GM10248 (cell line): ENCODE measurements at regions not wholly inside any gene's neighbourhood (a gene's known extent, or its start where the extent isn't known, plus 50 kb on each side); places are given as distances from the start of the nearest gene placed in this dataset.
"Not testable (repeated sequence)": the region's sequence is repeated elsewhere in the genome, so short reads cannot be mapped to it uniquely, and the experiment has no call there.

ENCODE experiments used
- CTCF ChIA-PET: fragments of 300-600 bp; sonication (Branson Sonifier 250); formaldehyde crosslinking; extraction: SDS; loops from one replicate; lab custom pipeline; 2021; ENCODE audit warnings: antibody characterized with exemption; lab: Yijun Ruan, JAX
- POLR2A ChIA-PET: fragments of 350-650 bp; sonication (Branson Sonifier 250); formaldehyde crosslinking; extraction: SDS; loops from one replicate; lab custom pipeline; 2020; ENCODE audit warnings: antibody characterized with exemption; lab: Yijun Ruan, JAX
- DNase-seq: peaks from one replicate; pipeline ENCODE4 v3.0.0; 2012; ENCODE audit errors: extremely low spot score
- TF ChIP-seq, protein P1 (sequence below): IDR thresholded peaks from 2 replicates; pipeline ENCODE4 v1.5.1; 2012; ENCODE audit warnings: mild to moderate bottlenecking, low read depth; ENCODE audit errors: extremely low read depth, missing control alignments, control extremely low read depth

GRCh38 chr6:49327005-49327404 lies 136.0 kb downstream of the MMUT start:
- no peak for DNase-seq
- ChIA-PET POLR2A (no interaction called here), CTCF (no interaction called here)
- TF ChIP-seq, protein P1, sequence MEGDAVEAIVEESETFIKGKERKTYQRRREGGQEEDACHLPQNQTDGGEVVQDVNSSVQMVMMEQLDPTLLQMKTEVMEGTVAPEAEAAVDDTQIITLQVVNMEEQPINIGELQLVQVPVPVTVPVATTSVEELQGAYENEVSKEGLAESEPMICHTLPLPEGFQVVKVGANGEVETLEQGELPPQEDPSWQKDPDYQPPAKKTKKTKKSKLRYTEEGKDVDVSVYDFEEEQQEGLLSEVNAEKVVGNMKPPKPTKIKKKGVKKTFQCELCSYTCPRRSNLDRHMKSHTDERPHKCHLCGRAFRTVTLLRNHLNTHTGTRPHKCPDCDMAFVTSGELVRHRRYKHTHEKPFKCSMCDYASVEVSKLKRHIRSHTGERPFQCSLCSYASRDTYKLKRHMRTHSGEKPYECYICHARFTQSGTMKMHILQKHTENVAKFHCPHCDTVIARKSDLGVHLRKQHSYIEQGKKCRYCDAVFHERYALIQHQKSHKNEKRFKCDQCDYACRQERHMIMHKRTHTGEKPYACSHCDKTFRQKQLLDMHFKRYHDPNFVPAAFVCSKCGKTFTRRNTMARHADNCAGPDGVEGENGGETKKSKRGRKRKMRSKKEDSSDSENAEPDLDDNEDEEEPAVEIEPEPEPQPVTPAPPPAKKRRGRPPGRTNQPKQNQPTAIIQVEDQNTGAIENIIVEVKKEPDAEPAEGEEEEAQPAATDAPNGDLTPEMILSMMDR = no peak

- TF ChIP-seq, protein P1 = no peak
- no peak for DNase-seq
- POLR2A ChIA-PET = no interaction called here
- CTCF ChIA-PET = no interaction called here
Observed at GRCh38 chr6:49326347-49326746, 136.7 kb downstream of the MMUT start.

DNA sequence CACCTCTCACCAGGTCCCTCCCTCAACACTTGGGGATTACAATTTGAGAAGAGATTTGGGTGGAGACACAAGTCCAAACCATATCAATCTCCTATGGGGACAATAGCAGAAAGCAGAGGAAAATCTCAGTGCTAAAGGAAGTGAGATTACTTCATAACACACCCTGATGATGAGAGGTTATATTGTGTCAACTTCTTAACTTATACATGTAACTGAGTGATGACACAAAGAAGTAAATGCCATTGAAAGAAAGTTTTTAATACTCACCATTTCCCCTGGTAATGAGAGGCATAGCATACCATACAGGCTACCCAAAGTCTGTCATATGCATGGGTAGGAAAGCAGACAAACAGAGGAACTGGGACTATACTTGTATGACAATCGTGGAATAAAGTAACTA lies 137.2 kb downstream of the MMUT start:
- CTCF ChIA-PET = no interaction called here
- no peak for DNase-seq

DNA sequence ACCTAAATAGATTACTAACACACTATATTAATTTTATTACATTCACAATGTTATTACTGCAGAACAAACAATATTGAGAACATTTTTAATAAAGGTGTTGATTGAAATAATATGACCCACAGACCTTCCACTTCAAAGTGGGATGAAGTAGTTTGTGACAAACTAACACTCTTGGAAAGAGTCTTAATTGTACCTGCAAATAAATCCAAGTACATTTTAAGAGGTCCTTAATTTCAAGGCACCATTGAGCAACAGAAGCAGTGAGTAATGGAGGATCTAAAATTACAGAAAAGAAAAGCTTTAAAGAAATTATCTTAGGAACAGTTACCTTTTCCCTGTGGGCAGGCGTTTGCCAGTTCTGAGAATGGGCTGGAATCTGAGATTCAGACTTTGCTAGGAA lies 140.2 kb downstream of the MMUT start:
- ChIA-PET POLR2A (no interaction called here), CTCF (no interaction called here)
- TF ChIP-seq, protein P1 = no peak

More for the DNA sequence above, 137.2 kb downstream of the MMUT start:
- POLR2A ChIA-PET = no interaction called here
- TF ChIP-seq, protein P1 = no peak

GRCh38 chr6:49321561-49322072 lies 141.4 kb downstream of the MMUT start:
- CTCF ChIA-PET = interaction anchor here (1.4 kb wide), 1 partner anchor 9 kb away, joined by 3 read pairs; no protein-coding TSS in a partner anchor

More for the DNA sequence above, 140.2 kb downstream of the MMUT start:
- no peak for DNase-seq

DNA sequence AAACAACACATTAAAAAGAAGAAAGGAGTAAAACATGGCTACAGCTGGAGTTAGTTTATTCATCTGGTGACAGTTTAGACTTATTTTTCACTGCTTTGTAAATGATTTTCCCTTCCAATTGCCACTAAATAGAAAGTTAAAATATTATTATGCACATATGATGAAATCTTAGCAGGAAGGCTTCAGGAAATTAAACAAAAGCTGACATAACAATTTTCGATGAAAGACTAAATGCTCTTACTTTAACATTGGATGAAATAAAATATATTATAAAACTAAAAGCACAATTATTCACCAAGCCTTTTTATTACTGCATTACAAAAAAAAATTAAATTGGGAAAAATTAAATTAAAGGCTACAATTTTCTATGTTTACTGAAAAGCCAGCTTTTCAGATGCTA lies 158.0 kb downstream of the MMUT start:
- TF ChIP-seq, protein P1 = no peak
- no peak for DNase-seq
- ChIA-PET POLR2A (no interaction called here), CTCF (no interaction called here)

More at GRCh38 chr6:49321561-49322072, 141.4 kb downstream of the MMUT start:
- DNase-seq = no peak
- POLR2A ChIA-PET = no interaction called here
- TF ChIP-seq, protein P1 = no peak

DNA sequence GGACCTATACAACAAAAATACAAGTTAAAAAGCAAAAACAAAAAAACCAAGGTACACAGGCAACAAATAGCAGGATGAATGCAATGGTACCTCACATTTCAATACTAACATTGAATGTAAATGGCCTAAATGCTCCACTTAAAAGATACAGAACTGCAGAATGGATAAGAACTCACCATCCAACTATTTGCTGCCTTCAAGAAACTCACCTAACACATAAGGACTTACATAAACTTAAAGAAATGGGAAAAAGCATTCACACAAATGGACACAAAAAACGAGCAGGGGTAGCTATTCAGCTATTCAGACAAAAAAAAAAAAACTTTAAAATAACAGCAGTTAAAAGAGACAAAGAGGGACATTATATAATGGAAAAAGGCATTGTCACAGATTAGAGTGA lies 158.7 kb downstream of the MMUT start:
- CTCF ChIA-PET, DNase-seq, POLR2A ChIA-PET: not testable (repeated sequence)
